ENCODE measurements at regions not wholly inside any gene's neighbourhood (a gene's known extent, or its start where the extent isn't known, plus 50 kb on each side); places are given as distances from the start of the nearest gene placed in this dataset.

DNA sequence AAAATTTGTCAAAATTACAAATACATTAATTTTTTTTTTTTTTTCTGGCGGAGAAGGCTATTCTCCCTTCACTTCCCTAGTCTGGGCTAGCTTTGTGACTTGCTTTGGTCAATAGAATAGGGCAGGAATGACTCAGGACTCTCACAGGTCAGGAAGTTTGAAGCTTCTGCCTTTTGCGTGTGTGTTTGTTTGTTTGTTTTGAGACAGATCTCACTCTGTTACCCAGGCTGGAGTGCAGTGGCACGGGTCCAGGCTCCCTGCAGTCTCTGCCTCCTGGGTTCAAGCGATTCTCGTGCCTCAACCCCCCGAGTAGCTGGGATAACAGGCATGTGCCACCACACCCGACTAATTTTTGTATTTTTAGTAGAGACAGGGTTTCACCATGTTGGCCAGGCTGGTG is 55.9 kb upstream of the USP9X start:
- ChIA-PET CTCF (interaction anchor here (1.0 kb wide), 1 partner anchor 9 kb away, joined by 3 read pairs; no protein-coding TSS in a partner anchor), RAD21 (ENCODE audit: unreplicated experiment) (no interaction called here), SMC1A (ENCODE audit: uncharacterized antibody, unreplicated experiment) (no interaction called here), POLR2A (interaction anchor here (0.7 kb wide), 1 partner anchor 107 kb away, joined by 3 read pairs; no protein-coding TSS in a partner anchor)
- Histone ChIP-seq H3K4me2 (ENCODE audit: control insufficient read depth, insufficient read depth) (no peak overlapping the region), H3K79me2 (ENCODE audit: control insufficient read depth, insufficient read depth, low read length) (no peaks in the 10 kb centered on the region), H3K4me1 (ENCODE audit: control insufficient read depth, insufficient read depth, low read length) (no peaks in the 10 kb centered on the region), H3K9me3 (replicated peaks; ENCODE audit: control insufficient read depth, insufficient read depth, low read length) (no peaks in the 10 kb centered on the region), H2AFZ (ENCODE audit: control insufficient read depth, low read depth, low read length) (no peak overlapping the region), H3K36me3 (ENCODE audit: control insufficient read depth in 2 of 2, insufficient read depth in 2 of 2, low read length in 1 of 2) (no peaks in the 10 kb centered on the region), H3K9ac (ENCODE audit: control insufficient read depth, insufficient read depth, low read length) (no peak overlapping the region), H3K4me3 (no peak overlapping the region), H3K27me3 (replicated peaks in 1 of 2; ENCODE audit: control insufficient read depth in 2 of 2, insufficient read depth in 2 of 2, low read length in 1 of 2) (no peaks in the 10 kb centered on the region), H4K20me1 (ENCODE audit: control insufficient read depth, insufficient read depth) (no peaks in the 10 kb centered on the region), H3K27ac (ENCODE audit: control insufficient read depth, insufficient read depth) (no peak overlapping the region)
- intact Hi-C loops (cut with micrococcal nuclease; ENCODE audit: unreplicated experiment) (no loop called here), in situ Hi-C loops (cut with MboI) (no loop called here)
- no TSS peak for BruUV-seq (replicated peaks)
- DNase-seq (ENCODE audit: low read depth, low spot score): no peak
- TF ChIP-seq MEF2B (IDR thresholded peaks at IDR 0.05; ENCODE audit: partially characterized antibody, poor library complexity, severe bottlenecking): no peak
- no peak for TF ChIP-seq ZZZ3 (IDR thresholded peaks at IDR 0.05; ENCODE audit: control insufficient read depth, insufficient read length, low read depth)
- TF ChIP-seq HSF1 (IDR thresholded peaks at IDR 0.05; ENCODE audit: low read depth, low read length): no peak
- TF ChIP-seq NRF1 (conservative IDR thresholded peaks at IDR 0.05; ENCODE audit: low read depth, low read length): no peak
- TF ChIP-seq EP300 (IDR thresholded peaks at IDR 0.05; ENCODE audit: borderline replicate concordance in 1 of 2, control insufficient read depth in 1 of 2, low read depth in 2 of 2, low read length in 2 of 2): no peak
- no peak for TF ChIP-seq POU2F2 (IDR thresholded peaks at IDR 0.05; ENCODE audit: borderline replicate concordance, low read depth, low read length)
- TF ChIP-seq, protein P1, sequence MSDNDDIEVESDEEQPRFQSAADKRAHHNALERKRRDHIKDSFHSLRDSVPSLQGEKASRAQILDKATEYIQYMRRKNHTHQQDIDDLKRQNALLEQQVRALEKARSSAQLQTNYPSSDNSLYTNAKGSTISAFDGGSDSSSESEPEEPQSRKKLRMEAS (IDR thresholded peaks at IDR 0.05; ENCODE audit: low read depth, low read length): no peak
- TF ChIP-seq STAT1 (conservative IDR thresholded peaks at IDR 0.05): no peak
- TF ChIP-seq TCF3 (IDR thresholded peaks at IDR 0.05; ENCODE audit: borderline replicate concordance, insufficient read depth, low read depth, low read length): no peak
- no peak for TF ChIP-seq SP1 (IDR thresholded peaks at IDR 0.05; ENCODE audit: low read depth, low read length)
- TF ChIP-seq MYB (IDR thresholded peaks at IDR 0.05; ENCODE audit: borderline replicate concordance, low read depth, low read length): no peak
- no peak for TF ChIP-seq EGR1 (IDR thresholded peaks at IDR 0.05; ENCODE audit: borderline replicate concordance in 1 of 2, low read depth in 2 of 2, low read length in 2 of 2)
- no peak for TF ChIP-seq ZNF622 (IDR thresholded peaks at IDR 0.05)
- TF ChIP-seq NR2C1 (IDR thresholded peaks at IDR 0.05): no peak
- no peak for TF ChIP-seq KDM1A (IDR thresholded peaks at IDR 0.05; ENCODE audit: borderline replicate concordance)
- TF ChIP-seq TCF7 (IDR thresholded peaks at IDR 0.05; ENCODE audit: borderline replicate concordance): no peak
- TF ChIP-seq HDAC2 (IDR thresholded peaks at IDR 0.05): no peak
- TF ChIP-seq CREB1 (IDR thresholded peaks at IDR 0.05; ENCODE audit: low read depth): no peak
- no peak for TF ChIP-seq CHD1 (IDR thresholded peaks at IDR 0.05; ENCODE audit: low read depth, low read length)
- no peak for TF ChIP-seq PRDM15 (CRISPR knock-in tag; IDR thresholded peaks at IDR 0.05)
- 39% methylated on average over 7 of the region's 7 CpGs for whole genome bisulfite sequencing (ENCODE audit: insufficient coverage, insufficient replicate concordance, low lambda C conversion rate, missing lambda C conversion rate)
- ATAC-seq: no peak
- FAIRE-seq: no peak
